Activated naive CD8-positive, alpha-beta T cell treated with anti-CD3 and anti-CD28 coated beads, Interleukin-2, amount 10 ng/mL, durations not matched to agents 7 days and 5 days (primary cell): ENCODE measurements at regions not wholly inside any gene's neighbourhood (a gene's known extent, or its start where the extent isn't known, plus 50 kb on each side); places are given as distances from the start of the nearest gene placed in this dataset.
"Not testable (repeated sequence)": the region's sequence is repeated elsewhere in the genome, so short reads cannot be mapped to it uniquely, and the experiment has no call there.

Experiments used
- ATAC-seq: fragments of 150-1000 bp; cut with Tn5 transposase; one replicate; pipeline ENCODE4 v1.10.0; 2021; ENCODE audit warnings: low read depth, moderate library complexity
- POLR2A ChIA-PET: fragments of 350-600 bp; sonication (Branson Sonifier 250); formaldehyde crosslinking; loops from one replicate; lab custom pipeline; 2021; ENCODE audit warnings: antibody characterized with exemption; lab: Charles Lee
- DNase-seq: peaks from one replicate; pipeline ENCODE4 v3.0.0; 2021
- H3K27ac Mint-ChIP-seq: one replicate; pipeline ENCODE4 v1.8.0; 2022; ENCODE audit warnings: mild to moderate bottlenecking, mixed read lengths
- H3K27me3 Mint-ChIP-seq: one replicate; pipeline ENCODE4 v1.8.0; 2022; ENCODE audit warnings: mild to moderate bottlenecking, moderate library complexity, mixed read lengths
- H3K36me3 Mint-ChIP-seq: one replicate; pipeline ENCODE4 v1.8.0; 2021; ENCODE audit warnings: mild to moderate bottlenecking, mixed read lengths
- H3K4me1 Mint-ChIP-seq: one replicate; pipeline ENCODE4 v1.8.0; 2021; ENCODE audit warnings: mixed read lengths
- H3K4me3 Mint-ChIP-seq: one replicate; pipeline ENCODE4 v1.8.0; 2022; ENCODE audit warnings: mild to moderate bottlenecking, moderate library complexity, mixed read lengths
- H3K9me3 Mint-ChIP-seq: one replicate; pipeline ENCODE4 v1.8.0; 2021; ENCODE audit warnings: mixed read lengths

GRCh38 chr4:24370421-24370820, 213.9 kb downstream of the DHX15 start:
- POLR2A ChIA-PET = no interaction called here
- no peaks in the 10 kb centered on the region for H3K4me1 Mint-ChIP-seq
- H3K27ac Mint-ChIP-seq = no peak overlapping the region
- H3K4me3 Mint-ChIP-seq = no peak overlapping the region
- no peak for ATAC-seq
- no peaks in the 10 kb centered on the region for H3K9me3 Mint-ChIP-seq
- no peaks in the 10 kb centered on the region for H3K27me3 Mint-ChIP-seq
- DNase-seq = no peak
- no peaks in the 10 kb centered on the region for H3K36me3 Mint-ChIP-seq

GRCh38 chr4:24369507-24370029, 214.8 kb downstream of the DHX15 start:
- Mint-ChIP-seq H3K27me3 (no peaks in the 10 kb centered on the region), H3K4me3 (no peak overlapping the region), H3K4me1 (no peaks in the 10 kb centered on the region), H3K9me3 (no peaks in the 10 kb centered on the region), H3K36me3 (no peaks in the 10 kb centered on the region), H3K27ac (no peak overlapping the region)
- no peak for DNase-seq
- POLR2A ChIA-PET = no interaction called here
- no peak for ATAC-seq

GRCh38 chr4:24368801-24369200, 215.6 kb downstream of the DHX15 start:
- DNase-seq (no peak), ATAC-seq (no peak)
- H3K4me3 Mint-ChIP-seq = no peak overlapping the region
- peaks cover 2% of the 10 kb centered on the region for H3K27me3 Mint-ChIP-seq
- H3K4me1 Mint-ChIP-seq = no peaks in the 10 kb centered on the region
- POLR2A ChIA-PET = no interaction called here
- no peaks in the 10 kb centered on the region for H3K9me3 Mint-ChIP-seq
- no peak overlapping the region for H3K27ac Mint-ChIP-seq
- no peaks in the 10 kb centered on the region for H3K36me3 Mint-ChIP-seq

- POLR2A ChIA-PET = no interaction called here
- Mint-ChIP-seq H3K27me3 (peaks cover 2% of the 10 kb centered on the region), H3K4me3 (no peak overlapping the region), H3K9me3 (no peaks in the 10 kb centered on the region), H3K27ac (no peak overlapping the region), H3K36me3 (no peaks in the 10 kb centered on the region), H3K4me1 (no peaks in the 10 kb centered on the region)
- DNase-seq (no peak), ATAC-seq (no peak)
Observed at GRCh38 chr4:24364852-24365251, 219.5 kb downstream of the DHX15 start.

- POLR2A ChIA-PET = no interaction called here
- Mint-ChIP-seq H3K4me1 (no peaks in the 10 kb centered on the region), H3K9me3 (no peaks in the 10 kb centered on the region), H3K27me3 (peaks cover 2% of the 10 kb centered on the region), H3K4me3 (no peak overlapping the region), H3K36me3 (no peaks in the 10 kb centered on the region), H3K27ac (no peak overlapping the region)
- no peak for ATAC-seq
- no peak for DNase-seq
Observed at GRCh38 chr4:24364249-24364648, 220.1 kb downstream of the DHX15 start.

GRCh38 chr4:24363751-24364150, 220.6 kb downstream of the DHX15 start:
- Mint-ChIP-seq H3K4me1 (no peaks in the 10 kb centered on the region), H3K27ac (no peak overlapping the region), H3K27me3 (peaks cover 2% of the 10 kb centered on the region), H3K9me3 (no peaks in the 10 kb centered on the region), H3K4me3 (no peak overlapping the region), H3K36me3 (no peaks in the 10 kb centered on the region)
- ATAC-seq = no peak
- DNase-seq = no peak
- POLR2A ChIA-PET = no interaction called here

- Mint-ChIP-seq H3K4me1 (no peaks in the 10 kb centered on the region), H3K27me3 (peaks cover 3% of the 10 kb centered on the region), H3K4me3 (no peak overlapping the region), H3K9me3 (peaks cover 2% of the 10 kb centered on the region), H3K27ac (no peak overlapping the region), H3K36me3 (no peaks in the 10 kb centered on the region)
- DNase-seq (no peak), ATAC-seq (no peak)
- POLR2A ChIA-PET = no interaction called here
Observed at GRCh38 chr4:24352112-24352511, 232.2 kb downstream of the DHX15 start.

GRCh38 chr4:24349168-24349996, 235.0 kb downstream of the DHX15 start:
- POLR2A ChIA-PET, H3K27ac Mint-ChIP-seq, H3K27me3 Mint-ChIP-seq, H3K36me3 Mint-ChIP-seq, DNase-seq, ATAC-seq, H3K4me3 Mint-ChIP-seq, H3K4me1 Mint-ChIP-seq, H3K9me3 Mint-ChIP-seq: not testable (repeated sequence)

- H3K4me3 Mint-ChIP-seq = no peak overlapping the region
- H3K27me3 Mint-ChIP-seq = no peaks in the 10 kb centered on the region
- no peaks in the 10 kb centered on the region for H3K36me3 Mint-ChIP-seq
- peaks cover 5% of the 10 kb centered on the region for H3K9me3 Mint-ChIP-seq
- no peak overlapping the region for H3K27ac Mint-ChIP-seq
- POLR2A ChIA-PET = no interaction called here
- DNase-seq (no peak), ATAC-seq (no peak)
- no peaks in the 10 kb centered on the region for H3K4me1 Mint-ChIP-seq
Observed at GRCh38 chr4:24339260-24339659, 245.1 kb downstream of the DHX15 start.

GRCh38 chr4:24337451-24338190, 246.7 kb downstream of the DHX15 start:
- Mint-ChIP-seq H3K4me1 (no peaks in the 10 kb centered on the region), H3K4me3 (no peak overlapping the region), H3K36me3 (no peaks in the 10 kb centered on the region), H3K27me3 (no peaks in the 10 kb centered on the region), H3K27ac (no peak overlapping the region), H3K9me3 (peaks cover 5% of the 10 kb centered on the region)
- DNase-seq = no peak
- POLR2A ChIA-PET = no interaction called here
- ATAC-seq = no peak

GRCh38 chr4:24335616-24336015, 248.7 kb downstream of the DHX15 start:
- H3K36me3 Mint-ChIP-seq = no peaks in the 10 kb centered on the region
- H3K4me3 Mint-ChIP-seq = no peak overlapping the region
- DNase-seq (no peak), ATAC-seq (no peak)
- H3K9me3 Mint-ChIP-seq = peaks cover 5% of the 10 kb centered on the region
- no peaks in the 10 kb centered on the region for H3K4me1 Mint-ChIP-seq
- POLR2A ChIA-PET = no interaction called here
- no peaks in the 10 kb centered on the region for H3K27me3 Mint-ChIP-seq
- no peak overlapping the region for H3K27ac Mint-ChIP-seq

GRCh38 chr4:24334906-24335305, 249.4 kb downstream of the DHX15 start:
- Mint-ChIP-seq H3K4me3 (no peak overlapping the region), H3K27ac (no peak overlapping the region), H3K36me3 (no peaks in the 10 kb centered on the region), H3K27me3 (no peaks in the 10 kb centered on the region), H3K4me1 (no peaks in the 10 kb centered on the region), H3K9me3 (peaks cover 5% of the 10 kb centered on the region)
- DNase-seq (no peak), ATAC-seq (no peak)
- POLR2A ChIA-PET = no interaction called here

GRCh38 chr4:24330573-24330972, 253.8 kb downstream of the DHX15 start:
- Mint-ChIP-seq H3K4me1 (no peaks in the 10 kb centered on the region), H3K4me3 (no peak overlapping the region), H3K9me3 (no peaks in the 10 kb centered on the region), H3K27me3 (no peaks in the 10 kb centered on the region), H3K36me3 (no peaks in the 10 kb centered on the region), H3K27ac (no peak overlapping the region)
- DNase-seq (no peak), ATAC-seq (no peak)
- POLR2A ChIA-PET = no interaction called here

- no peak for DNase-seq
- H3K27ac Mint-ChIP-seq = no peak overlapping the region
- H3K4me1 Mint-ChIP-seq = no peaks in the 10 kb centered on the region
- H3K9me3 Mint-ChIP-seq = no peaks in the 10 kb centered on the region
- no peaks in the 10 kb centered on the region for H3K36me3 Mint-ChIP-seq
- POLR2A ChIA-PET = no interaction called here
- H3K27me3 Mint-ChIP-seq = no peaks in the 10 kb centered on the region
- no peak overlapping the region for H3K4me3 Mint-ChIP-seq
- no peak for ATAC-seq
Observed at GRCh38 chr4:24330172-24330571, 254.2 kb downstream of the DHX15 start.
